ENCODE measurements at regions not wholly inside any gene's neighbourhood (a gene's known extent, or its start where the extent isn't known, plus 50 kb on each side); places are given as distances from the start of the nearest gene placed in this dataset.

- DNase-seq, result peak; percentile 35
These were observed 496.4 kb downstream of the BUD13 start for GRCh38 chr11:116276051-116277044.

- no peak for DNase-seq
These were observed 497.2 kb downstream of the BUD13 start for GRCh38 chr11:116275635-116276034.

GRCh38 chr11:116274521-116274920, 498.3 kb downstream of the BUD13 start:
- no peak for DNase-seq

GRCh38 chr11:116272181-116272789, 500.5 kb downstream of the BUD13 start:
- DNase-seq, result no peak

- no peak for DNase-seq
These were observed 501.3 kb downstream of the BUD13 start for GRCh38 chr11:116271479-116271878.

- DNase-seq, result no peak
These were observed 505.6 kb downstream of the BUD13 start for GRCh38 chr11:116267146-116267545.

- no peak for DNase-seq
These were observed 509.0 kb downstream of the BUD13 start for GRCh38 chr11:116263770-116264169.

GRCh38 chr11:116263019-116263418, 509.8 kb downstream of the BUD13 start:
- DNase-seq, result no peak

GRCh38 chr11:116262370-116262769, 510.4 kb downstream of the BUD13 start:
- DNase-seq, result no peak

GRCh38 chr11:116261606-116262005, 511.2 kb downstream of the BUD13 start:
- no peak for DNase-seq

GRCh38 chr11:116258821-116259220, 514.0 kb downstream of the BUD13 start:
- no peak for DNase-seq

GRCh38 chr11:116257883-116258282, 514.9 kb downstream of the BUD13 start:
- DNase-seq, result no peak

- no peak for DNase-seq
These were observed 515.7 kb downstream of the BUD13 start for GRCh38 chr11:116257092-116257491.

- DNase-seq, result no peak
These were observed 516.6 kb downstream of the BUD13 start for GRCh38 chr11:116256215-116256614.

- no peak for DNase-seq
These were observed 517.4 kb downstream of the BUD13 start for GRCh38 chr11:116255321-116255953.

GRCh38 chr11:116250155-116250554, 522.6 kb downstream of the BUD13 start:
- no peak for DNase-seq

- no peak for DNase-seq
These were observed 523.2 kb downstream of the BUD13 start for GRCh38 chr11:116249561-116249960.

- no peak for DNase-seq
These were observed 527.9 kb downstream of the BUD13 start for GRCh38 chr11:116244889-116245288.

GRCh38 chr11:116244439-116244838, 528.3 kb downstream of the BUD13 start:
- DNase-seq, result no peak

- no peak for DNase-seq
These were observed 528.8 kb downstream of the BUD13 start for GRCh38 chr11:116243991-116244390.

GRCh38 chr11:116242006-116242405, 530.8 kb downstream of the BUD13 start:
- DNase-seq, result no peak

- DNase-seq, result no peak
These were observed 532.1 kb downstream of the BUD13 start for GRCh38 chr11:116240710-116241109.

GRCh38 chr11:116239247-116239646, 533.5 kb downstream of the BUD13 start:
- DNase-seq, result no peak
